GM19395 (cell line): ENCODE measurements at regions not wholly inside any gene's neighbourhood (a gene's known extent, or its start where the extent isn't known, plus 50 kb on each side); places are given as distances from the start of the nearest gene placed in this dataset.

Experiments
- ATAC-seq: cut with Tn5 transposase; IDR thresholded peaks from one replicate; pipeline ENCODE4 v1.9.1; 2021; ENCODE audit warnings: mild to moderate bottlenecking, moderate library complexity; ENCODE audit not compliant: unreplicated experiment

- ATAC-seq = no peak
These were observed 505.1 kb downstream of the IRX1 start for GRCh38 chr5:4100739-4101138.

DNA sequence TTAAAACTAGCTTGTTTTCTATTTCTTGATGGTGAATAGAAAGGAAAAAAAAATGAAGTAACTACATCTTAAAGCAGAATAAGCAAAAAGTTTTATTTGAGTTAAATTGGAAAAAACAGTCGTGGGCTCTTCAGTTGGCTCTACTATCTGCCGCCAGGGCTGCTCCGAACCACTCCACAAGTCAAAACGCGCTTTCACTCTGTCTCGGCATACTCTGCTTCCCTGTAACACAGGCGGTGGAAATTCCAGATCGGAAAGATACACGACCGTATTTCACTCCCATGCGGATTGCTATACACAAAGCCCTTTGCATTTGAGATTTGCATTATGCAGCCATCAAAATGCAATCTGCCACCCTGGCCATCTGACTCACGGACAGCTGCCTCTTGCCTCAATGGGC is 505.6 kb downstream of the IRX1 start:
- no peak for ATAC-seq

- no peak for ATAC-seq
These were observed 509.4 kb downstream of the IRX1 start for GRCh38 chr5:4104831-4105597.

GRCh38 chr5:4108690-4109089 is 513.1 kb downstream of the IRX1 start:
- no peak for ATAC-seq

GRCh38 chr5:4113426-4113825 is 517.8 kb downstream of the IRX1 start:
- no peak for ATAC-seq

DNA sequence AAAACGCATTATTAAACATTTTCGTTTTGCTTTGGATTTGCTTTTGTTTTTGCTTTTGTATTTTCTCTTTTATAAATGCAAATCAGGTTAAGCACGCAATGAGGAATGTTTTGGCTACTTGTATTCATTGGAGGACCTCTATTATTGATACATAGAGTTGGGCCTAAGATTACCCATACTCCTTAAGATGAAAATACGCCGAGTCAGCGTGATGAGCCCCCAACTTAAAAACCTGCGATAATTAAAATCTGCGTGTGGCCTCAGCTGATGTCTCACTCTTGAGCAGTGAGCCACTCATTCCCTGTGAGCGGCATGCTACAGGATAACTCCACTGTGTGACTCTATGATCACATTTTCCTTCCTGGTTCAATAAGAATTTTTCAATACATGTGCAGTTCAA is 518.3 kb downstream of the IRX1 start:
- no peak for ATAC-seq

GRCh38 chr5:4114452-4114851 is 518.8 kb downstream of the IRX1 start:
- no peak for ATAC-seq

DNA sequence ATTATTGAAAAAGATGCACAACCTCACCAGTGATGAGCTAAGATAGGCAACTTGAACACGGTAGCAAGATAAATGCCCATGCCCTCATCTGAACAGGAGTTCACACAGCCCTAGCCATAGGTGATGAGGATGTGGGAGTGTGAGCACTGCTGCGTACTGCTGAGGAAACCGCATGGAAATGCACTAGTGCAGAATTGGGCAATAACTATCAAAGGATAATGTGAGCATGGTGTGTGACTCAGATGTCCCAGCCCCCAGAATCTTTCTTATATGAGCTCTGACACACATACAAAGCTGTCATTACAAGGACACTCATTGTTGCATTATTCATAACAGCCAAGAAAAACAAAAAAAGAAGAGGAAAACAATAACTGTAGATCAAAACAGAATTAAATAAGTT is 521.2 kb downstream of the IRX1 start:
- ATAC-seq = no peak

- no peak for ATAC-seq
These were observed 528.8 kb downstream of the IRX1 start for GRCh38 chr5:4124221-4124970.

GRCh38 chr5:4128994-4129393 is 533.4 kb downstream of the IRX1 start:
- no peak for ATAC-seq

DNA sequence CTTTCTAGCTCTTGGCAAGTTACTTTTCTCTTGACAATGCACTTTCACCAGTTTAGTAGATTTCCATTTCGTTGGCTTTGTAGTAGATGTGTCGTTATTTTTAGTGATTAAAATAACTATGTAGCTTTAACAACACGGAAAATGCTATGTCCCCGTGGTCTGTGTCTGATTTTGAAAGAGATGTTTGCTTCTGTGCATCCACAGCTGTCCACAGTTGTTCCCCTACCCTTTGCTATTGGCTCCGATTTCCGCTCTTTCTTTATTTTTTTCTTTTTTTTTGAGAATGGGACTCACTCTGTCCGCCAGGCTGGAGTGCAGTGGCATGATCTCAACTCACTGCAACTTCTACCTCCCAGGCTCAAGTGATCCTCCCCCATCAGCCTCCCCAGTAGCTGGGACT is 533.9 kb downstream of the IRX1 start:
- ATAC-seq = no peak

GRCh38 chr5:4130819-4131218 is 535.2 kb downstream of the IRX1 start:
- ATAC-seq = no peak

GRCh38 chr5:4137781-4138180 is 542.1 kb downstream of the IRX1 start:
- ATAC-seq = no peak

- ATAC-seq = no peak
These were observed 547.2 kb downstream of the IRX1 start for GRCh38 chr5:4142842-4143241.

DNA sequence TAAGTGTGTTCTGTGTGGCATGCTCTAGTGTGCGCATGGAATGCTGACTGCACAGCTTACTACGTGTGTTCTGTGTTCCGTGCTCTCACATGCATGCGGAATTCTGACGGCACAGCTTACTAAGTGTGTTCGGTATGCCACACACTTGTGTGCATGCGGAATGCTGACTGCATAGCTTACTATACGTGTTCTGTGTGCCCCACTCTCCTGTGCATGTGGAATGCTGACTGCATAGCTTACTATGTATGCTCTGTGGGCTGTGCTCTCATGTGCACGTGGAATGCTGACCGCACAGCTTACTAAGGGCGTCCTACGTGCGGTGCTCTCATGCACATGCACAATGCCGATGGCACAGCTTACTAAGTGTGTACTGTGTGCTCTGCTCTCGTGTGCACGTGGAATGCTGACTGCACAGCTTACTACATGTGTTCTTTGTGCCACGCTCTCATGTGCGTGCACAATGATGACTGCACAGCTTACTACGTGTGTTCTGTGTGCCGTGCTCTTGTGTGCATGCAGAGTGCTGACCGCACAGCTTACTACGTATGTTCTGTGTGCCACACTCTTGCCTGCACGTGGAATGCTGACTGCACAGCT is 548.9 kb downstream of the IRX1 start:
- ATAC-seq = no peak

DNA sequence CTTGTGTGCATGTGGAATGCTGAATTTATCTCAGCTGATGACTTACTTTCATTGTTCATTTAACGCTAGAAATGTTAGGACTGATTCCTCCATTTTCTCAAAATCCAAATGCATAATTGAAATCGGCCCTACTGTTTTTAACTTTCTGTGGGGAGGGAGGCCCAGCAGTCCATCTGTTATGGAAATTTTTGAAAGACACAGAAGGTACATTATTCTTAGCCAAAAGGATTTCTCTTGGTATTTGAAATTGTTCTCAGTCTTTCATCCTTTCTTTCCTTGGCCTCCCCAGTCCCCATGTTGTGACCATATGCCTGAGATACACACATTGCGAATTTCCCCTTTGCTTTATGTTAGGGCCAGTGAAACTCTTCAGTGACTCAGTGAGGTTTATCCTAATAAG is 549.9 kb downstream of the IRX1 start:
- no peak for ATAC-seq

DNA sequence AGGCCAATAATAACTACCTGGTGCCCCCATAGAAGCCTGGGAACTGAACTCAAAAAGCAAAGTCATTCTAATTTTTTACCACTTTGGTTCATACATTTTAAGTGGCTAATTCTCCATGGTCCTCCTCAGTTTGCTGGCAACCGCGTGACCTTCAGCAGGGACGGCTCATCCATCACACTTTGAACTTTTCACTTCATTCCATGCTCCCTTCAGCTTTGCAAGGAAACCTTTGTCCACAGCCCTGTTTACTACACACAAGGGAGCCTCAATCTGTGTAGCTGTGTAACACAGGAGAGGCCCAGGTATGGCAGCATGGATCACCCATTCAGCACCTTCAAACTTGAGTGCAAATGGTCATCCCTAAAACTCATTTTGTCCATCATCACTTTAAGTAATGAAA is 552.4 kb downstream of the IRX1 start:
- no peak for ATAC-seq

GRCh38 chr5:4150067-4150466 is 554.4 kb downstream of the IRX1 start:
- no peak for ATAC-seq

DNA sequence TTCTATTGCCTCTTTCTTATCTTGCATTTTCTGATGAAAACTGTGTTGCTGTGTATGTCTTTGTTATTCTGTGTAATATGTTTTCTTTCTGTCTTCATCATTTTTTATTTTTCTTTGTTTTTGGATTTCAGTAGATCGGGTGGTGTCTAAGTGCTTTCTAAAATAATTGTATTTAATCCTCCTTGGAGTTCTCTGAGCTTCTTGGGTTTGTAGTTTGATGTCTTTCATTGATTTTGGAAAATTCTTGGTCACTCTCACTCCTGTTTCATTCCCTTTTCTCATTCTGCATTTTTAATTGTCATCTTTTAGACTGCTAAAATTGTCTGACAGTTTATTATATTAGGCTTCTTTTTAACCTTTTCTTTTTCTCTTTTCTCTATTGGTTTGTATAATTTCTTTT is 560.5 kb downstream of the IRX1 start:
- no peak for ATAC-seq

DNA sequence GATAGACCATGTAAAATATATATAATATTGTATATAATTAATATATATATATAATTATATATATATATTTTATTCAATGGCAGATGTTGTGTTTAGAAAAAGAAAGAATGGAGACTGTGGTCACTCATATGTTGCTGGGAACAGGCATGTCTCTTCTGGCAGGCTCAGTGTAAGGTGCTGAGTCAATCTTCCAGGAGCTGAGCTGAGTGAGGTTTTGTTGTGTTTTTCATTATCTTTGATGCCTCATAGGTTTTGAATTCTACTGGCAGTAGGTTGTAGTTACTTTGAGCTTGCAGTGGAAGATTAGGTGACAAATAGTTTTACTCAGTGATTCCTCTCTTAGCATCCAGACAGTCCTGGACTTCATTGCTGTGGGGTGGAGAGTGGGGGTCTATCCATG is 561.3 kb downstream of the IRX1 start:
- ATAC-seq = no peak

DNA sequence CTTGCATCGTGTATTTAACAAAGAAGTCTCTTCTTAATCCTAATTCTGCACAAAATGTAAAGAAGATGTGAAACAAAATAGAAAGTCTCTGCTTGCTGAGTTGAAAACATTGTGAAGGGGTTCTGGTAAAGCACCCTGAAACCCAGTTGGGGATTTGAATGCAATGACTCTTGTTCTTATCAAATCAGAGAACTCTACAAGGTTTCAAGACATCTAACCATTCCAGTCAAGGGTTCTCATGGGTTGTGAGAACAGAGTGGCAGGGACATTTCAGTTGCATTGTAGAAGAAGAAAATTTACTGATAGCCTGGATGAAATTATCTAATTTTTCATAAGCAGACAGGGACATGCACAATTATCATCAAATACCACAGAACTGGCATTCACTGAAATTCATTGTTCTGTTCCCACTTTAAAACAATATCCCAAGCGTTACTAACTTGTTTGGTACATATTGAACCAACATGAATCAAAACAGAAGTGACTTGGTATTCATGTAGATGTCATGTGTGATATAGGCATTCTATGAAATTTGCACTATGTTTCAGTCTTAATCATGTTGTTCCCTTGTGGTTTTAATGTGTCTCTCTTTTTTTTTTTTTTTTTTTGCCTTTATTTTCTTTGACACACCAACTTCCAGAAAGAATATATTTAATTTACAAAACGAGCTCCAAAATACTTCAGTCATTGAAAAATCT is 563.3 kb downstream of the IRX1 start:
- ATAC-seq = no peak

- ATAC-seq = no peak
These were observed 564.0 kb downstream of the IRX1 start for GRCh38 chr5:4159681-4160080.
